Loucy (cell line): ENCODE measurements at regions not wholly inside any gene's neighbourhood (a gene's known extent, or its start where the extent isn't known, plus 50 kb on each side); places are given as distances from the start of the nearest gene placed in this dataset.

Experiments
- H2AFZ ChIP-seq: fragments of 200-600 bp; sonication (generic); 2 replicates; pipeline ENCODE4 v1.6.0; 2016; ENCODE audit warnings: antibody characterized with exemption, mild to moderate bottlenecking, low read length, moderate library complexity
- H3F3A ChIP-seq: fragments of 200-600 bp; 2 replicates; pipeline ENCODE4 v1.6.0; 2016; ENCODE audit warnings: antibody characterized with exemption, low read depth, mild to moderate bottlenecking
- H3K27me3 ChIP-seq: fragments of 200-600 bp; sonication (generic); 2 replicates; pipeline ENCODE4 v1.6.1; 2014; ENCODE audit warnings: low read length, mild to moderate bottlenecking; ENCODE audit not compliant: insufficient read depth, poor library complexity, severe bottlenecking
- H3K36me3 ChIP-seq: fragments of 200-600 bp; sonication (generic); 2 replicates; pipeline ENCODE4 v1.6.1; 2016; ENCODE audit warnings: low read length; ENCODE audit not compliant: insufficient read depth
- H3K4me1 ChIP-seq: fragments of 200-600 bp; sonication (generic); 2 replicates; pipeline ENCODE4 v1.5.1; 2014; ENCODE audit warnings: low read length, mild to moderate bottlenecking; ENCODE audit not compliant: insufficient read depth, poor library complexity, severe bottlenecking
- H3K4me2 ChIP-seq: fragments of 200-600 bp; sonication (generic); 2 replicates; pipeline ENCODE4 v1.6.0; 2014; ENCODE audit warnings: antibody characterized with exemption, low read length, low read depth, mild to moderate bottlenecking; ENCODE audit not compliant: poor library complexity, severe bottlenecking
- H3K4me3 ChIP-seq: fragments of 200-600 bp; sonication (generic); 2 replicates; pipeline ENCODE4 v1.5.1; 2014; ENCODE audit warnings: low read length, mild to moderate bottlenecking, mixed read lengths; ENCODE audit not compliant: poor library complexity, severe bottlenecking
- H3K79me2 ChIP-seq: fragments of 200-600 bp; sonication (generic); 2 replicates; pipeline ENCODE4 v1.6.1; 2014; ENCODE audit warnings: low read length; ENCODE audit not compliant: insufficient read depth
- H3K9ac ChIP-seq: fragments of 200-600 bp; sonication (generic); 2 replicates; pipeline ENCODE4 v1.6.0; 2014; ENCODE audit warnings: mild to moderate bottlenecking, low read depth, low read length, moderate library complexity; ENCODE audit not compliant: poor library complexity, severe bottlenecking
- H3K9me2 ChIP-seq: fragments of 200-600 bp; sonication (generic); replicated peaks from 2 replicates; pipeline ENCODE4 v1.6.1; 2016; ENCODE audit warnings: low read depth, low read length, mixed read lengths
- H3K9me3 ChIP-seq: fragments of 200-600 bp; sonication (generic); 2 replicates; pipeline ENCODE4 v1.6.1; 2014; ENCODE audit warnings: mild to moderate bottlenecking, antibody characterized with exemption, low read length, low read depth; ENCODE audit not compliant: insufficient read depth
- H4K20me1 ChIP-seq: fragments of 200-600 bp; sonication (generic); 2 replicates; pipeline ENCODE4 v1.6.0; 2014; ENCODE audit warnings: antibody characterized with exemption, low read length, mild to moderate bottlenecking; ENCODE audit not compliant: insufficient read depth, poor library complexity, severe bottlenecking
- CTCF ChIP-seq: fragments of 200-600 bp; sonication (generic); conservative IDR thresholded peaks from 2 replicates; pipeline ENCODE4 v1.5.1; 2014; ENCODE audit warnings: mild to moderate bottlenecking, antibody characterized with exemption, low read length
- EZH2phosphoT487 ChIP-seq: fragments of 200-600 bp; IDR thresholded peaks from 2 replicates; pipeline ENCODE4 v1.6.1; 2018; ENCODE audit warnings: antibody characterized with exemption, mild to moderate bottlenecking, moderate library complexity, borderline replicate concordance

DNA sequence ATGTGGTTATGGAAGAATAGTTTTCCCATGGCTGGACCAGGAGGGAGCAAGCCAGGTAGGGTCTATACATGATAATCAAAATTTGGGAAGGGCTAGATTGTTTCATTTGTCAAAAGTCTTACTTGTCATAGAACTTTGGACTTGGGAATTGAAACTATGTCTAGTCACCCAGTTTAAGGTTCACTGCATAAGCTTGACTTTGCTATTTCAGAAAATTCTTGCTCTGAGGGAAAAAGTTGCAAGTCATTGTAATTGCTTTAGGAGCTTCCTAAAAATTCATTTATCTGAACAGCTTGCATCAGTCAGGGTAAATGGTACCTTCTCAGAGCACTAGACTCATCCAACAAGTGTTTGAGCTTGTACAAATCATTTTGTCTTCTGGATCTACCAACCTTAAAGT is 1194.7 kb downstream of the GALC start:
- Histone ChIP-seq H3K4me2 (no peak overlapping the region), H3K9ac (no peak overlapping the region), H3K36me3 (no peaks in the 10 kb centered on the region), H3K9me2 (no peaks in the 10 kb centered on the region), H2AFZ (no peak overlapping the region), H3K4me1 (no peaks in the 10 kb centered on the region), H4K20me1 (no peaks in the 10 kb centered on the region), H3K4me3 (no peak overlapping the region), H3K79me2 (no peaks in the 10 kb centered on the region), H3K9me3 (no peaks in the 10 kb centered on the region), H3F3A (no peaks in the 10 kb centered on the region), H3K27me3 (no peaks in the 10 kb centered on the region)
- TF ChIP-seq EZH2phosphoT487, result no peak

GRCh38 chr14:86797075-86797351 is 1196.0 kb downstream of the GALC start:
- no peaks in the 10 kb centered on the region for H3K4me1 ChIP-seq
- no peak overlapping the region for H2AFZ ChIP-seq
- no peaks in the 10 kb centered on the region for H3K27me3 ChIP-seq
- no peaks in the 10 kb centered on the region for H3K36me3 ChIP-seq
- no peaks in the 10 kb centered on the region for H3F3A ChIP-seq
- no peaks in the 10 kb centered on the region for H3K9me3 ChIP-seq
- H3K9me2 ChIP-seq, result no peaks in the 10 kb centered on the region
- no peaks in the 10 kb centered on the region for H4K20me1 ChIP-seq
- no peak overlapping the region for H3K4me2 ChIP-seq
- H3K9ac ChIP-seq, result no peak overlapping the region
- TF ChIP-seq CTCF (no peak), EZH2phosphoT487 (no peak)
- no peaks in the 10 kb centered on the region for H3K79me2 ChIP-seq
- no peak overlapping the region for H3K4me3 ChIP-seq

- Histone ChIP-seq H4K20me1 (no peaks in the 10 kb centered on the region), H3K9ac (no peak overlapping the region), H2AFZ (no peak overlapping the region), H3K4me1 (no peaks in the 10 kb centered on the region), H3K36me3 (no peaks in the 10 kb centered on the region), H3K4me2 (no peak overlapping the region), H3K79me2 (no peaks in the 10 kb centered on the region), H3K9me2 (no peaks in the 10 kb centered on the region), H3K4me3 (no peak overlapping the region), H3F3A (no peaks in the 10 kb centered on the region), H3K9me3 (no peaks in the 10 kb centered on the region), H3K27me3 (no peaks in the 10 kb centered on the region)
- TF ChIP-seq EZH2phosphoT487, result no peak
- TF ChIP-seq CTCF, result no peak
Measured at GRCh38 chr14:86796221-86797074, 1196.5 kb downstream of the GALC start.

DNA sequence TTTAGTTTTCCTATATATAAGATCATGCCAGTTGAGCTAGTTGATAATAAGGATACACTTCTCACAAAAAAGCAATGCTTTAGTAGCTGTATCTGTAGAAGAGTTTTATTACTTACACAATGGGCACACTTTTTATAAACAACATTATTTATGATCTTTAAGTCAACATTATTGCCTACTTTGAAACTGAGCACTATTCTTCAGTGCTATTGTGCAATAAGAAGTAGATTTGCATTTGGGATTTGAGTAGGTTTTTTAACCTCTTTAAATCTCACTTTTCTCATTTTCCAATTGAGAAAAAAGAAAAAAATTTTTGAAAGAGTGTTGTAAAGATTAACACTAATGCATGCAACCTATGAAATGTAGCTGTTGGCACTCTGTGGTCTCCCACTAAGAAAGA is 1198.3 kb downstream of the GALC start:
- no peaks in the 10 kb centered on the region for H4K20me1 ChIP-seq
- no peak for TF ChIP-seq CTCF
- TF ChIP-seq EZH2phosphoT487, result no peak
- H3K9ac ChIP-seq, result no peak overlapping the region
- H2AFZ ChIP-seq, result no peak overlapping the region
- H3K9me2 ChIP-seq, result no peaks in the 10 kb centered on the region
- no peaks in the 10 kb centered on the region for H3K79me2 ChIP-seq
- no peaks in the 10 kb centered on the region for H3K9me3 ChIP-seq
- H3F3A ChIP-seq, result no peaks in the 10 kb centered on the region
- no peak overlapping the region for H3K4me2 ChIP-seq
- no peaks in the 10 kb centered on the region for H3K4me1 ChIP-seq
- H3K27me3 ChIP-seq, result no peaks in the 10 kb centered on the region
- no peak overlapping the region for H3K4me3 ChIP-seq
- H3K36me3 ChIP-seq, result no peaks in the 10 kb centered on the region
